Neural cell (in vitro differentiated cells): ENCODE measurements at regions not wholly inside any gene's neighbourhood (a gene's known extent, or its start where the extent isn't known, plus 50 kb on each side); places are given as distances from the start of the nearest gene placed in this dataset.

Source experiments
- EP300 ChIP-seq: fragments of 450-650 bp; conservative IDR thresholded peaks from 2 replicates; pipeline ENCODE4 v1.6.1; 2014; ENCODE audit warnings: antibody characterized with exemption, mild to moderate bottlenecking, moderate library complexity; ENCODE audit not compliant: poor library complexity, severe bottlenecking
- EZH2 ChIP-seq: fragments of 200-600, 300-800 bp; shearing (Covaris generic), sonication (generic); IDR thresholded peaks from 2 replicates; pipeline ENCODE4 v1.6.1; 2014; ENCODE audit warnings: antibody characterized with exemption, low read length, borderline replicate concordance, mild to moderate bottlenecking; ENCODE audit not compliant: insufficient read depth, poor library complexity, severe bottlenecking
- MXI1 ChIP-seq: fragments of 450-650 bp; conservative IDR thresholded peaks from 2 replicates; pipeline ENCODE4 v1.6.1; 2014; ENCODE audit warnings: antibody characterized with exemption, mild to moderate bottlenecking; ENCODE audit not compliant: poor library complexity, severe bottlenecking
- POLR2AphosphoS5 ChIP-seq: IDR thresholded peaks from 2 replicates; pipeline ENCODE4 v1.6.1; 2012
- RAD21 ChIP-seq: fragments of 450-650 bp; conservative IDR thresholded peaks from 2 replicates; pipeline ENCODE4 v1.6.1; 2014; ENCODE audit warnings: antibody characterized with exemption, mild to moderate bottlenecking, moderate library complexity
- REST ChIP-seq: IDR thresholded peaks from 2 replicates; pipeline ENCODE4 v1.6.1; 2012; ENCODE audit warnings: borderline replicate concordance
- SMC3 ChIP-seq: fragments of 450-650 bp; conservative IDR thresholded peaks from 2 replicates; pipeline ENCODE4 v1.6.1; 2014; ENCODE audit warnings: antibody characterized with exemption, mild to moderate bottlenecking, moderate library complexity; ENCODE audit not compliant: poor library complexity
- TAF1 ChIP-seq: IDR thresholded peaks from 2 replicates; pipeline ENCODE4 v1.6.1; 2012; ENCODE audit warnings: low read depth
- TF ChIP-seq, protein P1 (sequence below): fragments of 450-650 bp; IDR thresholded peaks from 2 replicates; pipeline ENCODE4 v1.5.1; 2014; ENCODE audit warnings: antibody characterized with exemption, mild to moderate bottlenecking, moderate library complexity; ENCODE audit not compliant: poor library complexity, severe bottlenecking

DNA sequence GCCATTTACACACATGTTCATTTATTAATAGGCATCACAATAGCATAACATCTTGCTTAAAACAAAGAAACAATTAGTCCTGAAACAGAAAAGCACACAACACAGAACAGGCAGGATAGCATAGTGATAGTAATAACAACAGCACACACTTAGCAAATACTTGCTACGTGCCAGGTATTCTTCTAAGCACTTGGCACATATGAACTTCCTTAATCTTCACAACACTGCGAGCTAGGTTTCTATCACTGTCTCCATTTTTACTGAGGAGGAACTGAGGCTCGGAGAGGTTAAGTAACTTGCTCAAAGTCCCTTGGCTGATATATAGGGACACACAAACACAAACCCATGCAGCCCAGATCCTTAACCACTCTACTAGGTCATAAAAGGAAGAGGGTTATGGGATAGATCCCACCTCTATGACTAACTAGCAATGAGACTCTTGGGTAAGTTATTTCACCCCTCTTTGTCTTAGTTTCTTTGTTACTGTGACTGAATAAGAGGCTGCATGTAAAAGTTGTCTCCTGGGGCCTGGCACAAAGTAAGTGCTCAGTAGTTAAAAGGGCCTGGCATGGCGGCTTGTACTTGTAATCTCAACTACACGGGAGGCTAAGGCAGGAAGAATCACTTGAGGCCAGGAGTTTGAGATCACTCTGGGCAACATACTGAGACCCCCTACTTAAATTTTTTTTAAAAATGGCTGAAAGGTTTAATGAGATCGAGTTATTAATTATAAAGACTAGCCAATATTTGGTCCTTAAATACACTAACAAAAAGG is 181.0 kb upstream of the RHOBTB1 start:
- TF ChIP-seq, protein P1, sequence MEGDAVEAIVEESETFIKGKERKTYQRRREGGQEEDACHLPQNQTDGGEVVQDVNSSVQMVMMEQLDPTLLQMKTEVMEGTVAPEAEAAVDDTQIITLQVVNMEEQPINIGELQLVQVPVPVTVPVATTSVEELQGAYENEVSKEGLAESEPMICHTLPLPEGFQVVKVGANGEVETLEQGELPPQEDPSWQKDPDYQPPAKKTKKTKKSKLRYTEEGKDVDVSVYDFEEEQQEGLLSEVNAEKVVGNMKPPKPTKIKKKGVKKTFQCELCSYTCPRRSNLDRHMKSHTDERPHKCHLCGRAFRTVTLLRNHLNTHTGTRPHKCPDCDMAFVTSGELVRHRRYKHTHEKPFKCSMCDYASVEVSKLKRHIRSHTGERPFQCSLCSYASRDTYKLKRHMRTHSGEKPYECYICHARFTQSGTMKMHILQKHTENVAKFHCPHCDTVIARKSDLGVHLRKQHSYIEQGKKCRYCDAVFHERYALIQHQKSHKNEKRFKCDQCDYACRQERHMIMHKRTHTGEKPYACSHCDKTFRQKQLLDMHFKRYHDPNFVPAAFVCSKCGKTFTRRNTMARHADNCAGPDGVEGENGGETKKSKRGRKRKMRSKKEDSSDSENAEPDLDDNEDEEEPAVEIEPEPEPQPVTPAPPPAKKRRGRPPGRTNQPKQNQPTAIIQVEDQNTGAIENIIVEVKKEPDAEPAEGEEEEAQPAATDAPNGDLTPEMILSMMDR: no peak
- TF ChIP-seq EZH2: no peak
- TF ChIP-seq EP300: no peak
- no peak for TF ChIP-seq MXI1
- TF ChIP-seq POLR2AphosphoS5: no peak
- no peak for TF ChIP-seq TAF1
- TF ChIP-seq SMC3: no peak
- TF ChIP-seq REST: no peak
- TF ChIP-seq RAD21: no peak
